Lower leg skin (tissue), 4 donors: ENCODE measurements at regions not wholly inside any gene's neighbourhood (a gene's known extent, or its start where the extent isn't known, plus 50 kb on each side); places are given as distances from the start of the nearest gene placed in this dataset.

Experiments used
- DNase-seq, 2 donors: peaks; one replicate each; pipeline ENCODE4 v3.0.0-alpha.2; 2019; ENCODE audit warnings: low spot score in 2 of 2
- H3K4me3 ChIP-seq: fragments of 200-600 bp; sonication (generic); 2 replicates; pipeline ENCODE4 v1.5.1; 2017; ENCODE audit warnings: mild to moderate bottlenecking, low read depth; ENCODE audit not compliant: poor library complexity, severe bottlenecking
- CTCF ChIP-seq, 3 donors: fragments of 450-650 bp; IDR thresholded peaks; one replicate each; pipeline ENCODE4 v1.5.1; 2016; ENCODE audit warnings: antibody characterized with exemption in 3 of 3, mild to moderate bottlenecking in 3 of 3, moderate library complexity in 2 of 3
- POLR2A ChIP-seq, 2 donors: fragments of 450-650 bp; IDR thresholded peaks; one replicate each; pipeline ENCODE4 v1.6.1; 2016 to 2017; ENCODE audit warnings: antibody characterized with exemption in 2 of 2, mild to moderate bottlenecking in 1 of 2, moderate library complexity in 1 of 2
- WGBS, 2 donors: methylation state at CpG; one replicate each; pipeline ENCODE4 v1.1.5; 2018; 5-methylcytosine and 5-hydroxymethylcytosine counted together
- intact Hi-C: fragments of 100-400 bp; cut with DNase I; formaldehyde crosslinking; loops from one replicate; pipeline ENCODE4 v1.15.0; 2023; ENCODE audit warnings: low total_unique reads

DNA sequence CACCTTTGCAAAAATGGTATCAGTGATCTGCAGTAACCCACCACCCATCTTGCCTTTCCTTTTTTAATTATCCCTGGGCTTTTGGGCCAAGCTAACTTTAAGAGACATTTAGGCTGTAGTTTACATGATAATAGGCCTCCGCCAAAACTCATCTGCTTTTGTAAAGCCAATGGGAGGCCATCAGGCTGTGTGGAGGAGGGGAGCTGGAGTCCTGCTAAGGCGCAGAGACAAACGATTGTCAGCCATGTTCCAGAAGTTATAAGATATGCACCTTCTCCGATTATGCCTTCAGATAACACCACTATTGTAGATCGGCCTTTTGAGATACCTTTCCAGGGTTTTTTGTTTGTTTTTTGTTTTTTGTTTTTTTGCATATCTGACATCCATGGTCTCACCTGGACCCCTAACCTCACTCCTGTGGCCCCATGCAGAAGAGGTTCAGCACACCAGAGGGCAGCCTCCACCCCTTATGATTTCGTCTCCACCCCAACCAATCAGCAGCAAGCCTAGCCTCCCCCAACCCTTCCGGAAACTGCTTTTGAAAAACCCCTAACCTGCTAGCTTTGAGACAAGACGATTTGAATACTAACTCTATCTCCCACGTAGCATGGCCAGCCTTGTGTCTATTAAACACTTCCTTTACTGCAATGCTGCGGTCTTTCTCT, 113.9 kb upstream of the UBL3 start:
- intact Hi-C loops: no loop called here
- WGBS, 2 donors: 91 to 92% methylated on average over 10 of the region's 10 CpGs
- TF ChIP-seq CTCF (IDR thresholded peaks at IDR 0.05): no peak
- no peak for DNase-seq
- no peak overlapping the region for H3K4me3 ChIP-seq

DNA sequence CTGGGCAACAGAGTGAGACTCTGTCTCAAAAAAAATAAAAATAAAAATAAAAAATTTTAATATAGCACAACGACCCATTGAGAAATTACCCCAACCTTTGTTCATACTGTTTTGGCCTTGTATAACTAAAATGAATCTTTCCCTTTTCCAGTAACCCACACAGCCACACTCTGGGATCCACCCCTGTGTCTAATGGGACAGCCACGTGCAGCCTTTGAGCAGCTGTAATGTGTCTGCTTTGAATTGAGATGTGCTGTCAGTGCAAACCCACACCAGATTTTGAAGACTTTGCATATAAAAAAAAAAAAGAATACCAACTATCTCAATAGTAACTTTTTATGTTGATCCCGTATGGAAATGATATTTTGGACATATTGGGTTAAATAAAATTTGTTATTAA, 112.7 kb upstream of the UBL3 start:
- TF ChIP-seq CTCF (IDR thresholded peaks at IDR 0.05) (no peak), POLR2A (IDR thresholded peaks at IDR 0.05) (no peak)
- intact Hi-C loops: no loop called here
- 52 to 57% methylated on average over 3 of the region's 3 CpGs for WGBS, 2 donors
- no peak overlapping the region for H3K4me3 ChIP-seq
- DNase-seq: no peak

- intact Hi-C loops: no loop called here
- TF ChIP-seq POLR2A (IDR thresholded peaks at IDR 0.05) (no peak), CTCF (IDR thresholded peaks at IDR 0.05) (no peak)
- WGBS, 2 donors: 85% methylated on average over 14 of the region's 14 CpGs
- no peak overlapping the region for H3K4me3 ChIP-seq
- no peak for DNase-seq
Measured at GRCh38 chr13:29961036-29961670, 110.7 kb upstream of the UBL3 start.

DNA sequence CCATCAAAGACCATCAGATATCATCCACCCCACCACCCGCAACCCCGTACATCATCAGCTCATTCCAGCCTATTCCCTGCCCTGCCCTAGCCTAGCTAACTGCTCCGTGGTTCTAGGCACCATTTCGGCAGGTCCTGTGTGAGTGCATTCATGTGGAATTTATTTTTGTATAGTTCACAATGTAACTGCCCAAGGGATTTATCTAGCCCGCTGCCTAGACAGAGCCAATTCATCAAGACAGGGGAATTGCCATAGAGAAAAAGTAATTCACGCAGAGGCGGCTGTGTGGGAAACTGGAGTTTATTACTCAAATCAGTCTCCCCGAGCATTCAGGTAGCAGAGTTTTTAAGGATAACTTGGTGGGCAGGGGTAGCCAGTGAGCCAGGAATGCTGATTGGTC, 109.2 kb upstream of the UBL3 start:
- no peak for TF ChIP-seq CTCF (IDR thresholded peaks at IDR 0.05)
- no peak for TF ChIP-seq POLR2A (IDR thresholded peaks at IDR 0.05)
- no peak overlapping the region for H3K4me3 ChIP-seq
- DNase-seq: no peak
- WGBS, 2 donors: 90 to 92% methylated on average over 8 of the region's 8 CpGs
- intact Hi-C loops: no loop called here

DNA sequence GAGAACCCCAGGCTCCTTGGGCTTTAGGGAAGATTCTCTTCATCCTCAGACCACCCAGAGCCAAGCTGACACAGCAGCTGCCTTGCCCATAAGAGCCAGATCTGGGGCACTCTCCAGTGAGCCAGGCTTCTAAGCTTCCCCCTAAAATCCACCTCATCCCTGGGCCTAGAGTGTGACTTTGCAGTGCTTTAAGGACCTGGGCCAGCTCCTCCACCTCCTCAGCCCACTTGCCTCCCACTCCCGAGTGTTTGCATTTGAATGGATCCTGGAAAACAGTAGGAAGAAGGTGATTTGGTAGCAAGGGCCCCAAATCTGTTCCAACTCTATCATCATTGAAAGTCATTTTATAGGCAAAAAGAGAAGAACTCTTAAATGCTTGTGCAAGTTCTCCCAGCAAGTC, 108.7 kb upstream of the UBL3 start:
- intact Hi-C loops: no loop called here
- WGBS, 2 donors: 79 to 90% methylated on average over 1 of the region's 1 CpG

More for the DNA sequence above, 108.7 kb upstream of the UBL3 start:
- TF ChIP-seq POLR2A (IDR thresholded peaks at IDR 0.05) (no peak), CTCF (IDR thresholded peaks at IDR 0.05) (no peak)
- H3K4me3 ChIP-seq: no peak overlapping the region
- no peak for DNase-seq
